ENCODE measurements at regions not wholly inside any gene's neighbourhood (a gene's known extent, or its start where the extent isn't known, plus 50 kb on each side); places are given as distances from the start of the nearest gene placed in this dataset.

DNA sequence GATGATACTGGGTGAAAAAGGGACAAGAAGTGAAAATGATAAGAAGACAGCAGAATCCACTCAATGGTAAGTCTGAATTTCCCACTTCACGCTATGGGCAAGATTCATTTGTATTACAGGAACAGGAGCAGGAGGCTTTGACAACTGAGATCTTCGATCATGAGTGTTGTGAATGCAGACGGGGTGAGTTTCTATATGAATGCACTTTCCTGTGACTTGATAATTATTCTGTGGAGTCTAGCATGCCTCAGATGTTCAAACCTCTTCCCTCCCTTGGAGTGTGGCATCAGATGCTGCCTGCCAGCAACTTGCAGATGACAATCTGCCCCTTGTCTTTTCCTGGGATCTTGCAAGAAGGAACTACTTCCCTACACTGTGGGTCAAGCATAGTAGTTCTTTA is 225.4 kb downstream of the HLX start:
- no peak for DNase-seq (ENCODE audit: low spot score)

- no peak for DNase-seq (ENCODE audit: low spot score)
Observed at GRCh38 chr1:221105578-221105977, 226.3 kb downstream of the HLX start.

GRCh38 chr1:221106616-221107015 is 227.4 kb downstream of the HLX start:
- no peak for DNase-seq (ENCODE audit: low spot score)

GRCh38 chr1:221109930-221110329 is 230.7 kb downstream of the HLX start:
- DNase-seq (ENCODE audit: low spot score): no peak

GRCh38 chr1:221117133-221117532 is 237.9 kb downstream of the HLX start:
- no peak for DNase-seq (ENCODE audit: low spot score)

DNA sequence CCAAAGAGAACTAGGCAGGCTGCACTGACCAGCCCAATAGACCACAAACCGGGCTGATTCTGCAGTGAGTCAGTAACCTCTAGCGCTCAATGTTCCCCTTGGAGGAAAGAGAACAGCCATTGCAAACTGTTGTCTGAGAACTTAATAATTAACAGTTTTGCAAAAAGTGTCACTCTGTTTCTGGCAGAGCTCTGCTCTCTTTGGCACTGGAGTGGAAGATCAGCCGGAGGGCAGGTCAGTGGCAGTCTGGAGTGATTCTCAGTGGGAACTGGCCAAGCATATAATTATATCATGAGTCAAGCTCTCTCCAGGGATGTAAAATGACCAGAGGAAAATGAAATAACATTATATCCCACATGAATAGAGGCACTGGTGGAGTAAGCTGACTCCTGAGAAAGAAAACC is 238.3 kb downstream of the HLX start:
- DNase-seq (ENCODE audit: low spot score): no peak

GRCh38 chr1:221118176-221118937 is 239.1 kb downstream of the HLX start:
- no peak for DNase-seq (ENCODE audit: low spot score)

GRCh38 chr1:221118938-221119320 is 239.7 kb downstream of the HLX start:
- no peak for DNase-seq (ENCODE audit: low spot score)

DNA sequence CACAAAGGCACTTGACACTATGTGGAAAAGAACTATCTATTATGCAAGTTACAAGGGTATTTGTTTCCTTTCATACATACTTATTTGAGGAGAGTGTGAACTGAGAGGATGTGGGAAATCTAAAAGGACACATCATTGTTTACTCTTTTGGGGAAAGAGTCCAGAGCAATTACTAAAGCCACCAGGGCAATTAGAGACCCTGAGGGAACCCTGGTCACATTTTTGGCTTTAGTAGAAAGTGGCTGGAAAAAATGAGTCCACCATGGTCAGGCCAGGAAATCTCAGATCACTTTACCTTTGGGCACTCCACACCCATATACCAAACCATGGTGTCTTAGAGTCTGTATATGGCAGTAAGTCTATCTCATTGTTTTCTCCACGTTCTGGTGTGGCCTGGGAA is 243.3 kb downstream of the HLX start:
- no peak for DNase-seq (ENCODE audit: low spot score)

GRCh38 chr1:221125976-221126375 is 246.7 kb downstream of the HLX start:
- DNase-seq (ENCODE audit: low spot score): no peak

GRCh38 chr1:221137666-221138065 is 258.4 kb downstream of the HLX start:
- DNase-seq (ENCODE audit: low spot score): no peak

DNA sequence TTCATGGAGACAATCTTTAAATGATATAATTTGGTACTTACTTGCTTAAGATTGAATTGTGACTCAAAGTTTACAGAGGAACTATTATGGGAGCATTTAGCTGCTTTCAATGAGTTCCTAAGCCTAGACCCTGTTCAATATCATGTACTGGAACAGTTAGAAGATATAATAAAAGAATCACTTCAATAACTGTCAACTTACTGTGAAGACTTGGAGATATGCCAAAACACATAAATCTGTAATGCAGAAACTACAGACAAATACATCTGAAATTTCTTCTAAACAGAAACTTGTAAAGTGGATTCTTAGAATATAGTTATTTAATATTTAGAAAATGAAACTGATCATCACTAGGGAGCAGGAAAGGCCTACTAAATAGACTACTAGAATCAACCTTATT is 259.3 kb downstream of the HLX start:
- no peak for DNase-seq (ENCODE audit: low spot score)

DNA sequence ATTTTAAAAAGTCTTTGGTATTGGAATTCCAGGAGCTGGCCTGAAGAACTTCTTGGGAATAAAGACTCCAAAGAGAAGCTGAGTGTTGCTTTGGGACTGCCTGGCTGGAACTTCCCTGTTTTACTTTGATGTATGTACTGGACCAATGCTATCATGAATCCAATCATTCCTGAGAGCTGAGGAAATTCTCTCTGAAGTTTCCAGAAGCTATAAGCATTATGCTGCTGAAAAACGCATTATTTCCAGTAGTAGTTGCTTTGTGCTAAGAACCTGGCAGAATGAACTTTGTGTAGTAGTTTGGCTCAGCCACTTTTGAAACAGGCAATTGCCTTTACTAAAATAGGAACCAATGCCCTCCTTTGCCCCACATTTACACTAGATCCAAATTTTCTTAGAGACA is 260.7 kb downstream of the HLX start:
- DNase-seq (ENCODE audit: low spot score): no peak

DNA sequence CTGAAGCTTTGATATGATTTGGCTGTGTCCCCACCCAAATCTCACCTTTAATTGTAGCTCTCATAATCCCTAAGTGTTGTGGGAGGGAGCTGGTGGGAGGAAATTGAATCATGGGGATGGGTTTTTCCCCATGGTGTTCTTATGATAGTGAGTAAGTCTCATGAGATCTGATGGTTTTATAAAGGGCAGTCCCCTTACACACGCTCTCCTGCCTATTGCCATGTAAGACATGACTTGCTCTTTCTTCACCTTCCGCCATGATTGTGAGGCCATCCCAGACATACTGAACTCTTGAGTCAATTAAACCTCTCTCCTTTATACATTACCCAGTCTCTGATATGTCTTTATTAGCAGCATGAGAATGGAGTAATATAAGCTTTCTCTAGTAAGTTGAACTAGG is 261.9 kb downstream of the HLX start:
- DNase-seq (ENCODE audit: low spot score): no peak

GRCh38 chr1:221141606-221142285 is 262.5 kb downstream of the HLX start:
- no peak for DNase-seq (ENCODE audit: low spot score)

- no peak for DNase-seq (ENCODE audit: low spot score)
Observed at GRCh38 chr1:221148660-221149059, 269.4 kb downstream of the HLX start.

- no peak for DNase-seq (ENCODE audit: low spot score)
Observed at GRCh38 chr1:221149111-221149510, 269.9 kb downstream of the HLX start.

DNA sequence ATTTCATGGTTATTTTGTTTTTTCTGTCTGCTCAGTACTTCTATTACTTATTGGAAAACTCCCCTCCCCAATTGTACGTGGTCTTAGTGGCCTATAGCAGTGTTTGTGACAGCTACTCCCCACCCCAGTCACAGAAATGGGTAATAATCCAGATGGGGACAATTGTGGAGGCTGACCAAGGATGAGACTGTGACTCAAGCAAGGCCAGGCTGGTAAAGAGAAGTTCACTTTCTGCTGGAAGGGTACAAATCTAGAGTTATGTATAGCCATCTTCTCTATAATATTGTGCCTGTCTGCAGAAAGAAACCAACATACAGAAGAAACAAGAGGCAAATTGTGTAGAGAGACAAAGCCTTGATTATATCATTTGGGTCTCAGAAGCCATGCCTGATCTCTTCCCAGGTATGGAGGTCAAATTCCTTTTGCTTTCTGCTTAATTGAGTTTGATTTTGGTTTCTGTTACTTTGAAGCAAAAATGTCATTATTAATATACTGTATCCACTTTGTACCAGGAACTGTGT is 270.4 kb downstream of the HLX start:
- no peak for DNase-seq (ENCODE audit: low spot score)

- no peak for DNase-seq (ENCODE audit: low spot score)
Observed at GRCh38 chr1:221150996-221151395, 271.8 kb downstream of the HLX start.

- DNase-seq (ENCODE audit: low spot score): no peak
Observed at GRCh38 chr1:221154932-221155331, 275.7 kb downstream of the HLX start.

DNA sequence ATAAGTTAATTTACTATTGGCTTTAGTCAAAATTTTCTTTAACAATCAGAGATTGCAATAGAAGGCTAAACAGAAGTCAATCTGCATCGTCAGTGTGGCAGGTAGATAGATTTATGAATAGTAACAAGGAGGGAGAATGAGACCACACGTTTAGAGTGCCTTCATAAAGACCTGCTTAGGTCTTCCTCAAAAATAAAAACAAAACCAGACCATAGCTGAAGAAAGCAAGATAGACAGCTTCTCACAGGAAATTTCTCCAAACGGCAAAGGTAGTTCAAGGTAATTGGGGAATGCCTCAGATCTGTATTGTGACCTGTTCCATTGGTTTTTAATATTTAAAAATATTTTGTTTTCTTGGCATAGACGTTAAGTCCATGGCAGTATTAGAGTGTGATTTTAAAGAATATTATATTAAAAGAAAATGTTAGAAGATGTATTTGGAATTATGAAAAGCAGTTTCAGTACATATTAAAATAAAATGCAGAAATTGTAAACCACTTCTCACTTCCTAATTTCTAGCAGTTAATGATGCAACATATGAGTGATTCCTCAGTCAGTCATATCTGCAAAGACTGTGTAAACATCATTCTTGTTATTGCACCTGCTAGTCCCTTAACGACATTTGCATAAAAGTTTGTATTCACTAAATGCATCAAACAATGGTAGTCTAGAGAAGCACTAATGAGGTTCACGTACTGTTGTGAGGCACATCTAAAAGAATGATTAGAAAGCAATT is 278.0 kb downstream of the HLX start:
- peak; percentile 84 for DNase-seq (ENCODE audit: low spot score)

GRCh38 chr1:221159608-221160007 is 280.4 kb downstream of the HLX start:
- no peak for DNase-seq (ENCODE audit: low spot score)

DNA sequence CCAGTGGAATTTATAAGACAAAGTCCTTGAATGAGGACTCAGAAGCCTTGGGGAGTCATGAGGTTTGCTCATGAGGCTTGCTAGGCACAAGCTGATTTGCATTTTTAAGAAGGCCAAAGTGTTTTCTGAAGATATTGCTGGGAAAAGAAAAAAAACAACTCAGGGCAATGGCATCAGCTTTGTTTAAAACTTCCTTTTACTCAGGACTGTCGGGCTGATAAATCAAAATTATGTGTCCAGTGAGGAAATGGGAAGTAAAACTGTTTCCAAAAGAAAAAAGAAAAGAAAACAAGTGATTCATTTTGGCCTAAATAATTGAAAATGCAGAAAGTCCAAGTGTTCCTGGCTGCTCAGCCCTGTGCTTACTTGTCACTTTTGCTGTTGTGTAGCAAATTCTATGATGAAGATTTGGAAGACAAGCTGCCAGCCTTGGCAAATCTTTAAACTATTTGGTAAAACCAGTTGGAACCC is 282.4 kb downstream of the HLX start:
- no peak for DNase-seq (ENCODE audit: low spot score)
